ENCODE measurements at regions not wholly inside any gene's neighbourhood (a gene's known extent, or its start where the extent isn't known, plus 50 kb on each side); places are given as distances from the start of the nearest gene placed in this dataset.

DNA sequence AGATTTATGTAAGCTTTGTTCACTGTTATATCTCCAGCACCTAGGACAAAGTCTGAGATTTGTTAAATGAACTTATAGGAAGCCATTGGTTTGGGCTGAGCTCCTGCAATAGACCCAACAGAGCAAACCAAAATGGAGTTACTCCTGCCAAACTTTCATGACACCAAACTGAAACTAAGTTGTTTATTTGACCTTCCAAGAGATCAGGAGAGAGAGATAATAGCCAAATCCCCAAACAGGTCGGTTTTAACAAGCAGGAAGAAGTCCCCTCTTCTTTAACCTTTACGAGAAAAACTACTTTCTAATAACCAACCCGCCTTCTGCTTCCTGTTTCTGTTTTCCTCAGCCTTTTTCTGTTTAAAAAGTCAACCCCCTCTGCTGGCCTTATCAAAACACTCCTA is 54.9 kb upstream of the ATP12A start:
- H3K79me1 ChIP-seq (replicated peaks; ENCODE audit: low read length, poor library complexity, severe bottlenecking), result no peaks in the 10 kb centered on the region
- H2AK5ac ChIP-seq (ENCODE audit: low read length, severe bottlenecking), result no peak overlapping the region
- 29% methylated on average over 1 of the region's 3 CpGs for WGBS
- DNase-seq, result peak; percentile 11
- H3K36me3 ChIP-seq (ENCODE audit: control insufficient read depth in 1 of 2, insufficient read depth in 2 of 2, low read depth in 1 of 2, low read length in 2 of 2), result no peaks in the 10 kb centered on the region
- H2AFZ ChIP-seq (ENCODE audit: low read depth, low read length), result no peak overlapping the region
- H3K9me3 ChIP-seq (ENCODE audit: control insufficient read depth, low read length), result no peaks in the 10 kb centered on the region
- no peak overlapping the region for H3K23ac ChIP-seq (ENCODE audit: low read length in 2 of 2)
- H3K14ac ChIP-seq (ENCODE audit: low read length in 2 of 2), result no peak overlapping the region
- no peak overlapping the region for H3K9ac ChIP-seq (ENCODE audit: low read length)
- no peak overlapping the region for H3K27ac ChIP-seq (ENCODE audit: low read length, poor library complexity, severe bottlenecking)
- H3K18ac ChIP-seq (ENCODE audit: low read depth in 1 of 2, low read length in 2 of 2), result no peak overlapping the region
- H4K91ac ChIP-seq (ENCODE audit: low read length), result no peak overlapping the region
- no peak overlapping the region for H2BK12ac ChIP-seq (ENCODE audit: low read length in 2 of 2)
- H2BK5ac ChIP-seq (ENCODE audit: low read depth, low read length, poor library complexity, severe bottlenecking), result no peak overlapping the region
- no peak overlapping the region for H3K4me3 ChIP-seq (ENCODE audit: insufficient read depth in 1 of 2, low read depth in 1 of 2, low read length in 2 of 2)
- no peak overlapping the region for H3K4me2 ChIP-seq (ENCODE audit: low read length, poor library complexity, severe bottlenecking)
- no peaks in the 10 kb centered on the region for H3K4me1 ChIP-seq (ENCODE audit: control insufficient read depth, insufficient read depth, low read depth, low read length)
- H3K4ac ChIP-seq (ENCODE audit: low read depth in 1 of 2, low read length in 2 of 2), result no peak overlapping the region
- H3K27me3 ChIP-seq (ENCODE audit: control insufficient read depth in 1 of 2, insufficient read depth in 1 of 2, low read length in 2 of 2), result no peaks in the 10 kb centered on the region
- no peak overlapping the region for H2BK15ac ChIP-seq (ENCODE audit: low read depth, poor library complexity, severe bottlenecking)
- H2BK120ac ChIP-seq (ENCODE audit: low read depth, low read length), result no peak overlapping the region
- no peak overlapping the region for H4K8ac ChIP-seq (ENCODE audit: low read length)

- no peaks in the 10 kb centered on the region for H3K79me1 ChIP-seq (replicated peaks; ENCODE audit: low read length, poor library complexity, severe bottlenecking)
- H2BK15ac ChIP-seq (ENCODE audit: low read depth, poor library complexity, severe bottlenecking), result peak overlapping the region; percentile 70
- H3K4me3 ChIP-seq (ENCODE audit: insufficient read depth in 1 of 2, low read depth in 1 of 2, low read length in 2 of 2), result no peak overlapping the region
- H3K9ac ChIP-seq (ENCODE audit: low read length), result no peak overlapping the region
- H4K8ac ChIP-seq (ENCODE audit: low read length), result peak overlapping the region; percentile 59
- no peak overlapping the region for H2BK120ac ChIP-seq (ENCODE audit: low read depth, low read length)
- no peak overlapping the region for H2AK5ac ChIP-seq (ENCODE audit: low read length, severe bottlenecking)
- H4K91ac ChIP-seq (ENCODE audit: low read length), result no peak overlapping the region
- no peaks in the 10 kb centered on the region for H3K4me1 ChIP-seq (ENCODE audit: control insufficient read depth, insufficient read depth, low read depth, low read length)
- H2AFZ ChIP-seq (ENCODE audit: low read depth, low read length), result no peak overlapping the region
- WGBS, result 89% methylated on average over 8 of the region's 9 CpGs
- H2BK5ac ChIP-seq (ENCODE audit: low read depth, low read length, poor library complexity, severe bottlenecking), result no peak overlapping the region
- no peak overlapping the region for H3K27ac ChIP-seq (ENCODE audit: low read length, poor library complexity, severe bottlenecking)
- peak overlapping the region in 1 of 2 experiments; percentile 69 for H2BK12ac ChIP-seq (ENCODE audit: low read length in 2 of 2)
- peak overlapping the region in 1 of 2 experiments; percentile 14 for H3K18ac ChIP-seq (ENCODE audit: low read depth in 1 of 2, low read length in 2 of 2)
- H3K23ac ChIP-seq (ENCODE audit: low read length in 2 of 2), result no peak overlapping the region
- DNase-seq, result peak; percentile 14
- no peak overlapping the region for H3K4ac ChIP-seq (ENCODE audit: low read depth in 1 of 2, low read length in 2 of 2)
- no peaks in the 10 kb centered on the region for H3K27me3 ChIP-seq (ENCODE audit: control insufficient read depth in 1 of 2, insufficient read depth in 1 of 2, low read length in 2 of 2)
- H3K4me2 ChIP-seq (ENCODE audit: low read length, poor library complexity, severe bottlenecking), result no peak overlapping the region
- H3K9me3 ChIP-seq (ENCODE audit: control insufficient read depth, low read length), result no peaks in the 10 kb centered on the region
- H3K36me3 ChIP-seq (ENCODE audit: control insufficient read depth in 1 of 2, insufficient read depth in 2 of 2, low read depth in 1 of 2, low read length in 2 of 2), result no peaks in the 10 kb centered on the region
- H3K14ac ChIP-seq (ENCODE audit: low read length in 2 of 2), result peak overlapping the region in 1 of 2 experiments; percentile 21
Measured at GRCh38 chr13:24625870-24626849, 54.0 kb upstream of the ATP12A start.

DNA sequence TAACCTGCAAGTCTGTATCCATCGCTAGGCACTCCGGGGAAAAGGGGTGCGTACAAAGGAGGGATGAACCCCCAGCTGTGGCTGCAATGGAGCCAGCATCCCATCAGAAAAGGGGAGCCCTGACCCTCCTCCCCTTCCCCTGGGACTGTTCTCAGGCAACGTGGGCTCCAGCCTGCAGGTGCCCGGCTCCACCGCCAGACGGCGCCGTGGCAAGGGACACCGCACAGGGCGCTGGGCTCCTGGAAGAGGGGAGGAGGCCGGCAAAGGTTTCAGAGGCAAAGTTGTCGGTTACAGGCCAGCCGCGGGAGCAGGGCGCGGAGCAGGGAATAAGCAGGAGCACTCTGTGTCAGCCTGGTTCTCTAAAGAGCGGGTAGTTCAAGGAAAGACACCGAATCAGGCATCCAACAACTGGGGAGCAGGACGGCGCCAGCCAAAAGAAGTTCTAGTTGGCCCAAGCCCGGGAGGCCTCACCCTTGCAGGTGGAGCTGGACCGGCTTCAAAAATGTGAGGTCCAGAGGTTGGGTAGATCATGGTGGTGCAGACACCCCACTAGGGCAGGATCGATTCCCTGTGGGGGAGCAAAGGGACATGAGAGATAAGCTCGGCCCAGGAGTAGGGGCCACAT is 53.0 kb upstream of the ATP12A start:
- Histone ChIP-seq H3K23ac (ENCODE audit: low read length in 2 of 2) (no peak overlapping the region), H2BK5ac (ENCODE audit: low read depth, low read length, poor library complexity, severe bottlenecking) (no peak overlapping the region), H2BK15ac (ENCODE audit: low read depth, poor library complexity, severe bottlenecking) (no peak overlapping the region), H3K18ac (ENCODE audit: low read depth in 1 of 2, low read length in 2 of 2) (no peak overlapping the region), H3K9ac (ENCODE audit: low read length) (no peak overlapping the region), H2AK5ac (ENCODE audit: low read length, severe bottlenecking) (no peak overlapping the region), H3K4ac (ENCODE audit: low read depth in 1 of 2, low read length in 2 of 2) (no peak overlapping the region), H2BK12ac (ENCODE audit: low read length in 2 of 2) (no peak overlapping the region), H3K79me1 (replicated peaks; ENCODE audit: low read length, poor library complexity, severe bottlenecking) (no peaks in the 10 kb centered on the region), H2BK120ac (ENCODE audit: low read depth, low read length) (no peak overlapping the region), H4K8ac (ENCODE audit: low read length) (no peak overlapping the region), H3K27ac (ENCODE audit: low read length, poor library complexity, severe bottlenecking) (no peak overlapping the region), H3K9me3 (ENCODE audit: control insufficient read depth, low read length) (no peaks in the 10 kb centered on the region), H2AFZ (ENCODE audit: low read depth, low read length) (no peak overlapping the region), H3K4me3 (ENCODE audit: insufficient read depth in 1 of 2, low read depth in 1 of 2, low read length in 2 of 2) (no peak overlapping the region), H3K27me3 (ENCODE audit: control insufficient read depth in 1 of 2, insufficient read depth in 1 of 2, low read length in 2 of 2) (no peaks in the 10 kb centered on the region), H3K4me2 (ENCODE audit: low read length, poor library complexity, severe bottlenecking) (no peak overlapping the region), H4K91ac (ENCODE audit: low read length) (no peak overlapping the region), H3K4me1 (ENCODE audit: control insufficient read depth, insufficient read depth, low read depth, low read length) (no peaks in the 10 kb centered on the region), H3K14ac (ENCODE audit: low read length in 2 of 2) (no peak overlapping the region), H3K36me3 (ENCODE audit: control insufficient read depth in 1 of 2, insufficient read depth in 2 of 2, low read depth in 1 of 2, low read length in 2 of 2) (no peaks in the 10 kb centered on the region)
- 53% methylated on average over 25 of the region's 25 CpGs for WGBS
- no peak for DNase-seq

GRCh38 chr13:24627946-24628345 is 52.3 kb upstream of the ATP12A start:
- Histone ChIP-seq H3K79me1 (replicated peaks; ENCODE audit: low read length, poor library complexity, severe bottlenecking) (no peaks in the 10 kb centered on the region), H3K18ac (ENCODE audit: low read depth in 1 of 2, low read length in 2 of 2) (no peak overlapping the region), H2BK15ac (ENCODE audit: low read depth, poor library complexity, severe bottlenecking) (no peak overlapping the region), H4K8ac (ENCODE audit: low read length) (no peak overlapping the region), H3K14ac (ENCODE audit: low read length in 2 of 2) (peak overlapping the region in 1 of 2 experiments; percentile 61), H3K4me2 (ENCODE audit: low read length, poor library complexity, severe bottlenecking) (no peak overlapping the region), H2BK120ac (ENCODE audit: low read depth, low read length) (no peak overlapping the region), H4K91ac (ENCODE audit: low read length) (no peak overlapping the region), H3K4ac (ENCODE audit: low read depth in 1 of 2, low read length in 2 of 2) (no peak overlapping the region), H3K27ac (ENCODE audit: low read length, poor library complexity, severe bottlenecking) (no peak overlapping the region), H3K23ac (ENCODE audit: low read length in 2 of 2) (no peak overlapping the region), H2AFZ (ENCODE audit: low read depth, low read length) (no peak overlapping the region), H3K9me3 (ENCODE audit: control insufficient read depth, low read length) (no peaks in the 10 kb centered on the region), H3K27me3 (ENCODE audit: control insufficient read depth in 1 of 2, insufficient read depth in 1 of 2, low read length in 2 of 2) (no peaks in the 10 kb centered on the region), H2BK5ac (ENCODE audit: low read depth, low read length, poor library complexity, severe bottlenecking) (no peak overlapping the region), H2BK12ac (ENCODE audit: low read length in 2 of 2) (peak overlapping the region in 1 of 2 experiments; percentile 69), H3K4me3 (ENCODE audit: insufficient read depth in 1 of 2, low read depth in 1 of 2, low read length in 2 of 2) (no peak overlapping the region), H3K4me1 (ENCODE audit: control insufficient read depth, insufficient read depth, low read depth, low read length) (no peaks in the 10 kb centered on the region), H3K36me3 (ENCODE audit: control insufficient read depth in 1 of 2, insufficient read depth in 2 of 2, low read depth in 1 of 2, low read length in 2 of 2) (no peaks in the 10 kb centered on the region), H2AK5ac (ENCODE audit: low read length, severe bottlenecking) (no peak overlapping the region), H3K9ac (ENCODE audit: low read length) (no peak overlapping the region)
- 83% methylated on average over 9 of the region's 9 CpGs for WGBS
- DNase-seq, result no peak

Data from mesenchymal stem cell (in vitro differentiated cells and primary cell).